Cardiac fibroblast (primary cell): ENCODE measurements at regions not wholly inside any gene's neighbourhood (a gene's known extent, or its start where the extent isn't known, plus 50 kb on each side); places are given as distances from the start of the nearest gene placed in this dataset.

Source experiments
- DNase-seq, 2 donors: peaks; one replicate each; pipeline versions ENCODE4 v3.0.0 to v3.0.0-alpha.2; 2010; ENCODE audit warnings: low read depth in 2 of 2
- H3K4me3 ChIP-seq, 2 donors: replicated peaks in 1 of 2; 1 replicate in 1 of 2; 2 replicates in 1 of 2; pipeline ENCODE4 v1.5.1; 2011; ENCODE audit warnings: low read depth in 2 of 2, low read length in 2 of 2, mild to moderate bottlenecking in 2 of 2, moderate library complexity in 1 of 2
- CTCF ChIP-seq: IDR thresholded peaks from one replicate; pipeline ENCODE4 v1.5.1; 2011; ENCODE audit warnings: low read depth, mild to moderate bottlenecking, low read length, inconsistent platforms

- DNase-seq = no peak
- no peak overlapping the region for H3K4me3 ChIP-seq
Observed at GRCh38 chr6:68049562-68049961, 585.5 kb upstream of the ADGRB3 start.

GRCh38 chr6:68046756-68047155 is 588.3 kb upstream of the ADGRB3 start:
- TF ChIP-seq CTCF = no peak
- DNase-seq = no peak
- H3K4me3 ChIP-seq = no peak overlapping the region

More at GRCh38 chr6:68049562-68049961, 585.5 kb upstream of the ADGRB3 start:
- no peak for TF ChIP-seq CTCF

- TF ChIP-seq CTCF = no peak
- H3K4me3 ChIP-seq = no peak overlapping the region
- DNase-seq = no peak
Observed at GRCh38 chr6:68046302-68046701, 588.8 kb upstream of the ADGRB3 start.

- no peak overlapping the region for H3K4me3 ChIP-seq
- no peak for DNase-seq
- no peak for TF ChIP-seq CTCF
Observed at GRCh38 chr6:68045193-68045592, 589.9 kb upstream of the ADGRB3 start.

- TF ChIP-seq CTCF = no peak
- no peak for DNase-seq
- no peak overlapping the region for H3K4me3 ChIP-seq
Observed at GRCh38 chr6:68044264-68044663, 590.8 kb upstream of the ADGRB3 start.

GRCh38 chr6:68043122-68043398 is 592.0 kb upstream of the ADGRB3 start:
- no peak for TF ChIP-seq CTCF
- no peak for DNase-seq
- no peak overlapping the region for H3K4me3 ChIP-seq

- no peak overlapping the region for H3K4me3 ChIP-seq
- no peak for TF ChIP-seq CTCF
- no peak for DNase-seq
Observed at GRCh38 chr6:68042339-68043121, 592.6 kb upstream of the ADGRB3 start.
